Retinal pigment epithelial cell (primary cell): ENCODE measurements at regions not wholly inside any gene's neighbourhood (a gene's known extent, or its start where the extent isn't known, plus 50 kb on each side); places are given as distances from the start of the nearest gene placed in this dataset.
"Not testable (repeated sequence)": the region's sequence is repeated elsewhere in the genome, so short reads cannot be mapped to it uniquely, and the experiment has no call there.

Source experiments
- DNase-seq: peaks from one replicate; pipeline ENCODE4 v3.0.0-alpha.2; 2010; ENCODE audit warnings: low read depth
- H3K4me3 ChIP-seq: 2 replicates; pipeline ENCODE4 v1.5.1; 2011; ENCODE audit warnings: mild to moderate bottlenecking, low read length, control low read depth, moderate library complexity
- CTCF ChIP-seq: conservative IDR thresholded peaks from 2 replicates; pipeline ENCODE4 v1.5.1; 2011; ENCODE audit warnings: low read depth, low read length, control low read depth, inconsistent platforms

GRCh38 chr4:138634915-138635314, 380.7 kb upstream of the NOCT start:
- no peak for TF ChIP-seq CTCF
- no peak for DNase-seq
- H3K4me3 ChIP-seq: no peak overlapping the region

- DNase-seq: no peak
- H3K4me3 ChIP-seq: no peak overlapping the region
- no peak for TF ChIP-seq CTCF
Observed at GRCh38 chr4:138633580-138633904, 382.0 kb upstream of the NOCT start.

- no peak overlapping the region for H3K4me3 ChIP-seq
- no peak for DNase-seq
- no peak for TF ChIP-seq CTCF
Observed at GRCh38 chr4:138632856-138633579, 382.6 kb upstream of the NOCT start.

GRCh38 chr4:138630666-138631065, 384.9 kb upstream of the NOCT start:
- H3K4me3 ChIP-seq: no peak overlapping the region
- no peak for DNase-seq
- TF ChIP-seq CTCF: no peak

- no peak for TF ChIP-seq CTCF
- no peak overlapping the region for H3K4me3 ChIP-seq
- DNase-seq: no peak
Observed at GRCh38 chr4:138629669-138630068, 385.9 kb upstream of the NOCT start.

- H3K4me3 ChIP-seq: no peak overlapping the region
- no peak for TF ChIP-seq CTCF
- no peak for DNase-seq
Observed at GRCh38 chr4:138627096-138627495, 384.9 kb upstream of the SLC7A11 start.

GRCh38 chr4:138622362-138622761, 380.2 kb upstream of the SLC7A11 start:
- not testable (repeated sequence) for H3K4me3 ChIP-seq, DNase-seq

- no peak for DNase-seq
- no peak overlapping the region for H3K4me3 ChIP-seq
- no peak for TF ChIP-seq CTCF
Observed at GRCh38 chr4:138616775-138617174, 374.6 kb upstream of the SLC7A11 start.
